ENCODE measurements at regions not wholly inside any gene's neighbourhood (a gene's known extent, or its start where the extent isn't known, plus 50 kb on each side); places are given as distances from the start of the nearest gene placed in this dataset.

DNA sequence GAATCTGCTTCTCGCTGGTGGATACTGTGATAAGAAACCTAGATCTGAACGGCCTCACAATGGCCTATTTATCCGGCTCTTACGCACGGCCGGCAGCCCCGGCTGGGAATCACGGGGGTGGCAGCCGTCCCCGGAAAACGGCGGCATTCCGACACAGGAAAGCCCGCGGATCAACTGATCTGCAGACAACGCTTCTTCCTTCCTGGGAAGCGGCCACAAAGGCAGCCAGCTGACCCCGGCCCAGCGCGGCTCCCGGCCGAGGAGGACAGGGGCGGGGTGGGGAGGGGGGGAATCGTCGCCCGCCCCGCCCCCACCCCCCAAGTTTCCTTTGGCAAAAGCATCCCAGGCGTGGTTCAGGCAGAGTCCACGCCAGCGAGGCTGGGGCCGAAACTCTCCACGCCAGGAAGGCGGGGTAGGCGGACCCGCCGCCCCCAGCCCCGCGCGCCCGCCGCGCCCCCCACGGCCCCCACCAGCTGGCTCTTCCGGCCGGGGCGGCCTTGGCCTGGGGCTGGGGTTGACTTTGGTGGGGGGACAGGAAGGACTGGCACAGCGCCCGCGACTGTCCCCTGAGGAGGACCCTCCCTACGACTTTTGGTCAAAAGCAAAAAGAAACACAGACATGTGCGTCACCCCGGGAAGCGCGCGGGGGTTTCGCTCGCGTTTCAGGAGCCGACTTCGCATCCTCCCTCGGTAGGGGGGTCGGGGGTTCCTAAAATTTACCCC is 247.7 kb upstream of the ANKRD55 start:
- no peaks in the 10 kb centered on the region for H3K36me3 Mint-ChIP-seq (ENCODE audit: low read depth)
- peaks cover 52% of the 10 kb centered on the region for H3K4me1 Mint-ChIP-seq (ENCODE audit: low read depth)
- H3K9me3 Mint-ChIP-seq = no peaks in the 10 kb centered on the region
- peak overlapping the region; percentile 85 for H3K27ac Mint-ChIP-seq
- H3K27me3 Mint-ChIP-seq = peaks cover 4% of the 10 kb centered on the region
- peak overlapping the region; percentile 80 for H3K4me3 Mint-ChIP-seq
- peak; percentile 62 for DNase-seq

DNA sequence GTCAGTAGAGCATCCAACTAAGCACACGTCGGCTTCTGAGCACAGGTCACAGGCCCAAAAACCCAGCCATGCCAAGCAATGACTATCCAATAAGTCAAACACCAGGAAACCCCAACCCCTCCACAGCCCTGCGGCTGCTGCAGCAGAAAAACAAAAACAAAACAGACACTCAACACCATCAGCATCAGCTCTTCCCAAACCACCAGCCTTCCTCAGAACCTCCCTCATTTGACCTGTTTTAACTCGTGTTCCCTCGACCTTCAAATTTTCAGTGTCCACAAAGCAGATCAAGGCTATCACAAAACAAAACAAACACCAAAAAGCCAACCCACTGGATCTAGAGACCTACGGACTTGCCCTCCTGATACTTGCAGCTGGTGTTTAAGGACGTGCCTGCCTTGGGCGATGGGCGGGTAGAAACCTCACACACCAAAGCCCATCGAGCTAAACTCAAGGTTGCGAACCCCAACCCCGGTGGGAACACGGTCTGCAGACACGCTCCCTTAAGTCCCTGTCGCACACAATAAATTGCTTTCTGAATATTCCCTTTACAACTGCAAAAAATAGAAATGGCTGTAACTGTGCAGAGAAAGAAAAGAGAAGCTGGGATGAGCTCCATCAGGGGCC is 247.1 kb upstream of the ANKRD55 start:
- DNase-seq = peak; percentile 44

DNA sequence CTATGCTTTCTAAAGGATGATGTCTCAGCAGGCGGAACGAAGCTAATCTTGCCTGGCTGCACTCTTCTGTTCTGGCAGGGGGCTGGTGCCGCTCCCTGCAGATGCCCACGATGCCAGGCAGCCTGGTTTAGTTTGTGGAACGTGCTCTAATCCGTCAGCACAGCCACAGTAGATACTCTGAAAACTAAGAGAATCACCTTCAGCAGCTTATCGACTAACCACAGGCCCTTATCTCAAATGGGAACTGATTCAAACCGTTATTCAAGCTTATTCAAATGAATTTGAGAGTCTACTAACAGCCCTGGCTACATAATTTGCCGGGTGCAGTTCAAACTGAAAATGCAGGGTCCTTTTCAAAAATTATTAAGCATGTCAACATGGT is 246.6 kb upstream of the ANKRD55 start:
- DNase-seq = no peak
- peaks cover 4% of the 10 kb centered on the region for H3K27me3 Mint-ChIP-seq
- peak overlapping the region; percentile 63 for H3K27ac Mint-ChIP-seq
- H3K36me3 Mint-ChIP-seq (ENCODE audit: low read depth) = no peaks in the 10 kb centered on the region
- H3K9me3 Mint-ChIP-seq = no peaks in the 10 kb centered on the region
- peak overlapping the region; percentile 66 for H3K4me3 Mint-ChIP-seq
- peaks cover 52% of the 10 kb centered on the region for H3K4me1 Mint-ChIP-seq (ENCODE audit: low read depth)

More for the DNA sequence above, 247.1 kb upstream of the ANKRD55 start:
- Mint-ChIP-seq H3K4me1 (ENCODE audit: low read depth) (peaks cover 52% of the 10 kb centered on the region), H3K27me3 (peaks cover 4% of the 10 kb centered on the region), H3K27ac (peak overlapping the region; percentile 63), H3K4me3 (peak overlapping the region; percentile 66), H3K36me3 (ENCODE audit: low read depth) (no peaks in the 10 kb centered on the region), H3K9me3 (no peaks in the 10 kb centered on the region)

DNA sequence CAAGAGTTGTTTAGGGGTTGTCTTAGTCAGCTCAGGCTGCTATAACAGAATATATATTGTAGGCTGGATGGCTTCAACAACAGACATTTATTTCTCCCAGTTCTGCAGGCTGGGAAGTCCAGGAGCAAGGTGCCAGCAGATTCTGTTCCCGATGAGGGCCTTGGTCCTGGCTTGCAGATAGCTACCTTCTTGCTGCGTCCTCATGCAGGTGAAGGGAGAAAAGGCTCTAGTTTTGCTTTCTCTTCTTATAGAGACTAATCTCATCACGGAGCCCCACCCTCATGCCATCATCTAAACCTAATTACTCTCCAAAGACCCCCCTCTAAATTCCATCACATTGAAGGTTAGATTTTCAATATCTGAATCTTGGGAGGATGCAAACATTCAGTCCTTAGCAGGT is 246.0 kb upstream of the ANKRD55 start:
- Mint-ChIP-seq H3K27ac (no peak overlapping the region), H3K9me3 (no peaks in the 10 kb centered on the region), H3K4me3 (peak overlapping the region; percentile 66), H3K4me1 (ENCODE audit: low read depth) (peaks cover 52% of the 10 kb centered on the region), H3K36me3 (ENCODE audit: low read depth) (no peaks in the 10 kb centered on the region), H3K27me3 (peaks cover 4% of the 10 kb centered on the region)
- DNase-seq = no peak

DNA sequence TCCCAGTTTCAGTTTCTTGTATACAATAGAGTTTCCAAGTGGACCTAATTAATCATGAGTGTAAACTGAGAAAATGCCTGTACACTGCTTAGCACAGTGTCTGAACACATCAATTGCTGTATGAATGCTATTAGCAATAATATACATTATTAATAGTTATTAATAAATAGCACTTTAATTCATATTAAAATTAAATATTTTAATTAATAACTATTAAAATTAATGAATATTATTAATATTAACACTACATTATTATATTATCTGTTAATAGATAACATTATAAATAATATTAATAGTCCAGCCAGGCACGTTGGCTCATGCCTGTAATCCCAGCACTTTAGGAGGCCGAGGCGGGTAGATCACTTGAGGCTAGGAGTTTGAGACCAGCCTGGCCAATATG is 244.9 kb upstream of the ANKRD55 start:
- H3K27me3 Mint-ChIP-seq = peaks cover 4% of the 10 kb centered on the region
- H3K4me3 Mint-ChIP-seq = no peak overlapping the region
- H3K36me3 Mint-ChIP-seq (ENCODE audit: low read depth) = no peaks in the 10 kb centered on the region
- DNase-seq = no peak
- peaks cover 52% of the 10 kb centered on the region for H3K4me1 Mint-ChIP-seq (ENCODE audit: low read depth)
- no peaks in the 10 kb centered on the region for H3K9me3 Mint-ChIP-seq
- no peak overlapping the region for H3K27ac Mint-ChIP-seq

DNA sequence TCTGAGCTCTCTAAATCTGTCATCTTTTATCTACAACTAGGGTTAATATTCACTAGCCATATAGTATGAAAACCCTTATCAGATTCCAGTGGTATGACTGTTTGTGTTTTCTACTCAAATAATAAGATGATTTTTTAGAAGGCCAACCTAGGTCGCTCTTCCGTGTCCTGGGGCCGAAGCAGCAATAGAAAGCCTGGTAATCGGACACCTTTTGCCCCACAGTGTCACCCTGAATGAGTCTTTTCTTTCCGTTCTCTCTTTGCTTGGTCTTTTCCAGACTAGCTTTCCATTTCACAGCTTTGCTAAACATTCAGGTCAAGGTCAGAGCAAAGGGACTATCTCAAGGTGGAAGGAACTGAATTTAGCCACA is 243.3 kb upstream of the ANKRD55 start:
- no peak for DNase-seq
- Mint-ChIP-seq H3K4me3 (no peak overlapping the region), H3K27me3 (no peaks in the 10 kb centered on the region), H3K9me3 (no peaks in the 10 kb centered on the region), H3K4me1 (ENCODE audit: low read depth) (peaks cover 40% of the 10 kb centered on the region), H3K36me3 (ENCODE audit: low read depth) (no peaks in the 10 kb centered on the region), H3K27ac (no peak overlapping the region)

DNA sequence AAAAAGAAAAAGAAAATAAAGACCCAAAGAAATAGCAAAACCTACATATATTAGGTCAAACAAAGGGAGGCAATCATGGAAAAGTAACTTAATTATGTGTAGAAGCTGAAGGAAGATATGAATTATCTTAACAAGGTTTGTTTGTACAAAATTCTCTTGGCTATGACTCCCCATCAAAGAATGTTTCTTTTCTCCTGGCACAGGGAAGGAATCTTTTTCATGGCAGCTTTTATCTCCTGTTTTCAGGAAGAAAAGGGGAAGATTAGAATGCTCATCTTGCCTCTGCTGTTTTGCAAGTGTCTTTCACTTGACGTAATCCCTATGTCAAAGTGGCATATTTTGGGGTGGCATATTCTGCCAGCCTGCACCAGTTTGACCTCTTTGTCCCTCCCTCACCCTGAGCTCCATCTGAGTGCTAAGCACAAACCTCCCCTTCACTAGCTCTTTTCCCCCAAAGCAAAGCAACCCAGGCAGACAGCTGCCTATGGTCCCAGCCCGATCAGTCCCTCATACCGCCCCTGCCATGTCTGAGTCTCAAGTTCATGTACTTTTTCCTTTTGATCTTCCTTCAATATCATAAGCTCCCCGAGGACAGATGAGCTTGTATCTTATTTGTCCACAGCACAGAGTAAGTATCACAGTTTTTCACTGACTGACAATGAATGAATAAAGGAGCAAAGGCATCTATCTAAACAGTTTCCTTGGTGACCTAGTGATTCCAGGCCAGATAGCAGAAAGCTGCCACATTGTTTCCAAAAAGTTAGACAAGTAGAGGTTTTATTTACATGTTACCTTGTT is 242.8 kb upstream of the ANKRD55 start:
- DNase-seq = no peak
- Mint-ChIP-seq H3K36me3 (ENCODE audit: low read depth) (no peaks in the 10 kb centered on the region), H3K27ac (no peak overlapping the region), H3K27me3 (no peaks in the 10 kb centered on the region), H3K9me3 (no peaks in the 10 kb centered on the region), H3K4me3 (no peak overlapping the region), H3K4me1 (ENCODE audit: low read depth) (peaks cover 35% of the 10 kb centered on the region)

DNA sequence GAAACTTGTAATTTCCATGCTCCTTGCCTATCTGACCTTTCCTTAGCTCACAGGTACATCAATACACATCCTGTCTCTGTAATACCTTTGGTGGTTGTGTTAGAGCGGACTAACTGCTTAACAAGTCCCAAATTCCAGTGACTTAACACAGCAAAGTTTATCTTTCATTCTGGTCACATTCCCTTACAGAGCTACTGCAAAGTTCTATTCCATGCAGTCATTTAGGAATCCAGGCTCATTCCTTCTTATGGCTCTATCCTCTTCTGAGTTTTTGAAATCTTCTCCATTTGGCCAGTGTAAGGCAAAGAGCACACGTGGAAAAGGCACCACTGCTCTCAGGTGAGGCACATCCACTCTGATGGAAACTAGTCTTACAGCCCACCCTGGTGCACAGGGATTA is 238.6 kb upstream of the ANKRD55 start:
- H3K4me1 Mint-ChIP-seq (ENCODE audit: low read depth) = peaks cover 6% of the 10 kb centered on the region
- no peak overlapping the region for H3K27ac Mint-ChIP-seq
- H3K9me3 Mint-ChIP-seq = no peaks in the 10 kb centered on the region
- no peak overlapping the region for H3K4me3 Mint-ChIP-seq
- no peak for DNase-seq
- no peaks in the 10 kb centered on the region for H3K27me3 Mint-ChIP-seq
- no peaks in the 10 kb centered on the region for H3K36me3 Mint-ChIP-seq (ENCODE audit: low read depth)

DNA sequence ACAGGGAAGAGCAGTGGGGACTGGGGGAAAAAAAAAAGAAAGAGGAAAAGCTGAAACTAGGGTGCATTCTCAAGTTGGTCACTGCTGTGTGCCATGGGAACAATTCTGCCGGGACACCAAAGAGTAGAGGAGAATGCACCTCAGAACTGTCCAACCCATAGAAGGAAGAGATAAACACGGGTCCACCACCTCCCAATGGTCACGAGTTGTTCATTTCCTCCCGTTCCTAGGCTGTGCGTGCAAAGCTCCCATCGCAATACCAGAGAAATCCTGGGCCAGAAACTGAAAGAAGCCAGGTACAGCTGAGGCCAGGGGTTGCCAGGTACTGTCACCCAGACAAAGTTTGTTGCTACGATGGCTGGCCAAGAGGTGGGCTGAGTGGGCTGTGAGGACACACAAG is 236.9 kb upstream of the ANKRD55 start:
- no peak overlapping the region for H3K4me3 Mint-ChIP-seq
- DNase-seq = no peak
- H3K27me3 Mint-ChIP-seq = no peaks in the 10 kb centered on the region
- no peaks in the 10 kb centered on the region for H3K4me1 Mint-ChIP-seq (ENCODE audit: low read depth)
- H3K27ac Mint-ChIP-seq = no peak overlapping the region
- no peaks in the 10 kb centered on the region for H3K9me3 Mint-ChIP-seq
- H3K36me3 Mint-ChIP-seq (ENCODE audit: low read depth) = no peaks in the 10 kb centered on the region

DNA sequence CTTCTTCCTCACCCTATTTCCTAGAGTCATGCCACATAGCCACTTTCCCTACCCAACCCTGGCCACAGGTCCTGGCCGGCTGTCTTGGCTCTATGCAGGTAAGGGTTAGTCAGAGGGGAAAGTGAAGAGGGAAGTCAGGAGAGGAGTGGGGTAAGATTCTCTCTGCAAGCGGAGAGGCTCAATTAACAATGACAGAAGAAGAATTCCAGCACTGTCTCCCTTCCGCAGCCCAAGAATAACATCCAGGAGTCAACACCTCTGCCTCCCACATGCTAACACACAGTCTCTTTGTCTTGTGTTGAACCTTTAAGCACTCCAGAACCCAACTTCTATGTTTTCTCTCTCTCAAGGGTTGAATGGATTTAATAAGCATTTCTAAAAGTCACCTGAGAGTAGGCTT is 235.1 kb upstream of the ANKRD55 start:
- DNase-seq = no peak
- no peaks in the 10 kb centered on the region for H3K36me3 Mint-ChIP-seq (ENCODE audit: low read depth)
- H3K9me3 Mint-ChIP-seq = no peaks in the 10 kb centered on the region
- H3K27ac Mint-ChIP-seq = no peak overlapping the region
- H3K4me3 Mint-ChIP-seq = no peak overlapping the region
- no peaks in the 10 kb centered on the region for H3K4me1 Mint-ChIP-seq (ENCODE audit: low read depth)
- no peaks in the 10 kb centered on the region for H3K27me3 Mint-ChIP-seq

DNA sequence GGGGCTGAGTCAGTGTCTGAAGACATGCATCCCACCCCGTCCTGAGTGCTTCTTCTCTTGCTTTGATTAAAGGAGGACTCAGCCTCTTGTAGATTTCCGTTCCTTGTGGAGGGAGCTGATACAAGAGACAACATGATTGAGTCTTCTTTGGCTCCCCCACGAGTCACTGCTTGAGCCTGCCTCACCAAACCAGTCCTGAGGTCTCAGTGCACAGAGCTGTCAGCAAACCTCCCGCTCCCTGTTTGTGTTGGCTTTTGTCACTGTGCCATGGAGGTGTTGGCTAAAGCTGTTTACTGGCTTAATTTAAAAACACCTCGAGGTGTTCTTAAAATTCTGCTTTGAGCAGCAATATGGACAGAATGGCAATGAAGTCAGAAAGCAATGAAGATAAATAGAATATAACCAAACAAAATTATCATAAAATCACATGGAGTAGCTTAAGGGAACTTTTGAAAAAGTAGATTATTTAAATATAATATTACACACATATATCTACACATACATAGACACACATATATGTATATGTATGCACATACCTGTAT is 234.1 kb upstream of the ANKRD55 start:
- Mint-ChIP-seq H3K9me3 (no peaks in the 10 kb centered on the region), H3K4me1 (ENCODE audit: low read depth) (no peaks in the 10 kb centered on the region), H3K27ac (no peak overlapping the region), H3K4me3 (no peak overlapping the region), H3K27me3 (no peaks in the 10 kb centered on the region), H3K36me3 (ENCODE audit: low read depth) (no peaks in the 10 kb centered on the region)
- no peak for DNase-seq

DNA sequence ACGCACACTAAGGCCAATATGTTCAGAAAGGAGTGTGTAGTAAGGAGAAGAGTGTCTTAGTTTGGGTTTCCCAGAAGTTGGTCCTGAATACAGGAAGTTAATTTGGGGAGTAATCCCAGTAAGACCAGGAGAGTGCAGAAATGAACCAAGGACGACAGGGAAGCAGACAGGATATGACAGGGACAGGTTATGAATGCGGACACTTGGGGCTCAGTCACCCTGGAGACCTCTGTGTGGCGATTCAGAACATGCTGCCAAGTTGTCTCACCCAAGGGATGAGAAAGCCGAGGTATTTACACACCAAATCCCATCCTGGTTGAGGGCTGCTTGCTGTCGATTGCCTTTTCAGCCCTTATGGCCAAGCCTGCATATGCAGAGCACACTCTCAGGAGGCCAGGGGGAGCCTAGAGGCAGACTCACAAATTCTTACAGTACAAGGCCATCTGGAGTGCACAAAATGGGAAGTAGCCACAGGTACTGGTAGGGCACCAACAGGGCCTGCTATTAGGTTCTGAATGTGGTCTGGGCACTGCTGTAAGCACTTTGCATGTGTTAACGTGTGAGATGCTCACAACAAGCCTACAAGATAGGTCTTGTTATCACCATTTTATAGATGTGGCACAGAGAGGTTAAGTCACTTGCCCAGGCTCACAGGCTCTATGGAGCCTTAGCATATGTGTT is 233.1 kb upstream of the ANKRD55 start:
- DNase-seq = no peak
- no peaks in the 10 kb centered on the region for H3K4me1 Mint-ChIP-seq (ENCODE audit: low read depth)
- H3K27me3 Mint-ChIP-seq = no peaks in the 10 kb centered on the region
- H3K9me3 Mint-ChIP-seq = no peaks in the 10 kb centered on the region
- no peaks in the 10 kb centered on the region for H3K36me3 Mint-ChIP-seq (ENCODE audit: low read depth)
- H3K27ac Mint-ChIP-seq = no peak overlapping the region
- H3K4me3 Mint-ChIP-seq = no peak overlapping the region

DNA sequence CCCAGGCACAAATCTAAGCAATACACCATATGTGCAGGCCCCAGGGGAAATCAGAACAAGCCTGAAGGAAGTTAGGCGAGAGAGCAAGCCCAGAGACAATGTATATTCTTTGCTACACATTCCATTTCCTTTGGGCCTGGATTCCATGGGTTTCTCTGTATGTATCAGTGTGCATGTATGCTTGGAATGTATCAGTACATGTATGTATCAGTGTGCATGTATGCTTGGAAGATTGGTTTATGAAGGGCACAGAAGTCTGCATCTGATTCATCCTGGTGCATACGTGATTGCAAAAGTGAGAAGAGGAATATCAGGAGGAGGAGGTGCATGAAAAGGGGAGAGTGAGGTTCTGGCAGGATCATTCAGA is 232.6 kb upstream of the ANKRD55 start:
- Mint-ChIP-seq H3K36me3 (ENCODE audit: low read depth) (no peaks in the 10 kb centered on the region), H3K4me1 (ENCODE audit: low read depth) (no peaks in the 10 kb centered on the region), H3K4me3 (no peak overlapping the region), H3K27me3 (no peaks in the 10 kb centered on the region), H3K9me3 (no peaks in the 10 kb centered on the region), H3K27ac (no peak overlapping the region)
- no peak for DNase-seq

DNA sequence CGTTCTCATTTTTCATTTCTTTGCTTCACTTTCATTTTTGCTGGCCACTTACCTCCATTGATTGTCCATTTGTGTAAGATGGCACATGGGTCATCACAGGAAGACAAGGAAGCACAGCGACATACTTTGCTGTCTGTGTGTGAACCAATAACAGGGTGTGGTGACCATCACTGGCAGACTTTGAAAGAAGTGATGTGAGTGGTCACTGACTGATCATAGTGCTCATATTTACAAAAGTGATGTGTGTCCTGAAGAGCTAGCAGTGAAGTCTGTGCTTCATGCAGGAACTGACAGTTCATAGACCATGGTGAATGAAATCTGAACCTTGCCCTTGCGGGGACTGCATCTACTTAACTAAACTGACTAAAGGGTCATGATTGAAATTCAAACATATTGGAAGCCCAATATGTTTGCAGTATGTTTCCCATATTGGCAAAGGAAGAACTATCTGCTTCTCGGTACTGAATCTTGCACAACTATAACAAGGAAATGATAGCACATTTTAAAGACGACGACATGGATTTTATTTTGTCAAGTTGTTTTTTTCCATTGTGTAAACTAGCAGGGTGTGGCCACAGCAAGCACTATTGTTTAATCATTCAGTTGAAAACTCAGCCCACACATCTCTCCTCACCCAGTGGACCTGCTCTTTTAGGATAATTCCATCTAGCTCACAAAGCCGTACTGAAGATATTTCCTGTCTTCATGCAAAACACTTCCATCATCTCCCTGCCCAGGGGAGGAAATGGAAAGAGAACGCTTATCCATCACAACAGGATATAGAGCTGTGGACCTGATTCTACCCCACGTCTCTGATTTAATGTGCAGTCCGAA is 232.0 kb upstream of the ANKRD55 start:
- no peak overlapping the region for H3K27ac Mint-ChIP-seq
- no peaks in the 10 kb centered on the region for H3K4me1 Mint-ChIP-seq (ENCODE audit: low read depth)
- no peaks in the 10 kb centered on the region for H3K9me3 Mint-ChIP-seq
- no peak for DNase-seq
- no peak overlapping the region for H3K4me3 Mint-ChIP-seq
- no peaks in the 10 kb centered on the region for H3K27me3 Mint-ChIP-seq
- no peaks in the 10 kb centered on the region for H3K36me3 Mint-ChIP-seq (ENCODE audit: low read depth)
